Heart left ventricle (tissue), 13 donors: ENCODE measurements at regions not wholly inside any gene's neighbourhood (a gene's known extent, or its start where the extent isn't known, plus 50 kb on each side); places are given as distances from the start of the nearest gene placed in this dataset.

Experiments
- POLR2A ChIP-seq, 2 donors: fragments of 450-650 bp; IDR thresholded peaks; one replicate each; pipeline ENCODE4 v1.6.1; 2017; ENCODE audit warnings: antibody characterized with exemption in 2 of 2, mild to moderate bottlenecking in 2 of 2, moderate library complexity in 2 of 2
- TF ChIP-seq, protein P1 (sequence below), 12 donors: fragments of 200-600 bp; sonication (generic) in 4 of 12; IDR thresholded peaks; one replicate each; pipeline versions ENCODE4 v1.5.0 to v1.8.0; 2018 to 2022; ENCODE audit warnings: antibody characterized with exemption in 12 of 12, mild to moderate bottlenecking in 5 of 12
- donor health status: ischemic (EF 13 %, LVEDD 7.1; RV severe dilation, severe dysfunction).
- donor health status: DM: no; HTN: yes; CAD: no.
- donor health status: DM: no; HTN: no; CAD: no.
- donor health status: ischemic (EF 25% LVEDD 6.9; RV normal size, moderate dysfunction).
- donor health status: ischemic (EF 25% LVEDD 5.7; RV mildly dilated, moderate dysfunction).
- donor health status: ischemic (EF 35%, LVEDD 5.7; RV mildly dilated, moderate dysfunction).
- donor health status: nonischemic (EF 11% LVEDD 7.7; RV severe dilation, severe dysfunction).
- donor health status: DM: yes; HTN: yes; CAD: no.
- donor health status: PGD.
- donor health status: ischemic (EF 29% LVEDD 5.4; RV normal size, mild dysfunction).
- donor health status: nonischemic (EF 23%, LVEDD 6.1; RV moderate dilation, normal function).

DNA sequence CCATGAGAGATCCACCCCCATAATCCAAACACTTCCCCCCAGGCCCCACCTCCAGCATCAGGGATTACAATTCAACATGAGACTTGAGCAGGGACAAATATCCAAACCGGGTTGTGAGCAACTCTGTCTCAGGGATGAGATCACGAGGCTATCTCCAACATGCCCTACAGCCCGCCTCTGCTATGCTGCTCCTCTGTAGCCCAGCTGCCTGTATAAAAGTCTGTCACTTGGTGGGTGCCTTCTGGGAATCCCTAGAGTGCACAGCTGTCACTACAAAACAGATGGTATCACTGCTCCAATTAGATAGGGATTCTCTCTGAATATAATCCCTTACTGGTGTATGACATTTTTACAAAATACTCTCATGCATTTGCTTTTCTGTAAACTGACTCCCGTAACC is 114.9 kb upstream of the NANOS1 start:
- TF ChIP-seq, protein P1, sequence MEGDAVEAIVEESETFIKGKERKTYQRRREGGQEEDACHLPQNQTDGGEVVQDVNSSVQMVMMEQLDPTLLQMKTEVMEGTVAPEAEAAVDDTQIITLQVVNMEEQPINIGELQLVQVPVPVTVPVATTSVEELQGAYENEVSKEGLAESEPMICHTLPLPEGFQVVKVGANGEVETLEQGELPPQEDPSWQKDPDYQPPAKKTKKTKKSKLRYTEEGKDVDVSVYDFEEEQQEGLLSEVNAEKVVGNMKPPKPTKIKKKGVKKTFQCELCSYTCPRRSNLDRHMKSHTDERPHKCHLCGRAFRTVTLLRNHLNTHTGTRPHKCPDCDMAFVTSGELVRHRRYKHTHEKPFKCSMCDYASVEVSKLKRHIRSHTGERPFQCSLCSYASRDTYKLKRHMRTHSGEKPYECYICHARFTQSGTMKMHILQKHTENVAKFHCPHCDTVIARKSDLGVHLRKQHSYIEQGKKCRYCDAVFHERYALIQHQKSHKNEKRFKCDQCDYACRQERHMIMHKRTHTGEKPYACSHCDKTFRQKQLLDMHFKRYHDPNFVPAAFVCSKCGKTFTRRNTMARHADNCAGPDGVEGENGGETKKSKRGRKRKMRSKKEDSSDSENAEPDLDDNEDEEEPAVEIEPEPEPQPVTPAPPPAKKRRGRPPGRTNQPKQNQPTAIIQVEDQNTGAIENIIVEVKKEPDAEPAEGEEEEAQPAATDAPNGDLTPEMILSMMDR (IDR thresholded peaks at IDR 0.05) = no peak
- no peak for TF ChIP-seq POLR2A (IDR thresholded peaks at IDR 0.05)
